ENCODE measurements at regions not wholly inside any gene's neighbourhood (a gene's known extent, or its start where the extent isn't known, plus 50 kb on each side); places are given as distances from the start of the nearest gene placed in this dataset.

DNA sequence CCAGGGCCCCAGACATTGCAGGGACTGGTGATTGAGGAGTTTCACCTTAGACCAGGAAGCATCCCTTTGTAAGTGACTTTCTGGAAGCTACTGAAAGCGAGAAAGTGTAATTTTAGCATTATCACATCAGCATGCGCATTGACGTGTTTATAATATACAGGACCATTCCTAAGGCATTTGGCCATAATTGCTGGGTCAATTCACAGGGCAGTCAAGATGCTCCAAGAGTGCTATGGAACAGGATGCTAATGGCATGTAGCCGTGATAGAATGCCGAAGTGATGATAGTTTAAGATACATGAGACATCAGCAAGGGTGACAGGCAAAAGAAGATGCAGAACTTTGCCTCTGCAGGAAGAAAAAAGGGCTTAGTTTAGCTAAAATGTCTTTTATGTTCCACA, 347.6 kb upstream of the NBEA start:
- H3K4me1 ChIP-seq (ENCODE audit: low read depth, poor library complexity, severe bottlenecking): no peaks in the 10 kb centered on the region
- H2AFZ ChIP-seq (ENCODE audit: low read depth): no peak overlapping the region
- TF ChIP-seq, protein P1, sequence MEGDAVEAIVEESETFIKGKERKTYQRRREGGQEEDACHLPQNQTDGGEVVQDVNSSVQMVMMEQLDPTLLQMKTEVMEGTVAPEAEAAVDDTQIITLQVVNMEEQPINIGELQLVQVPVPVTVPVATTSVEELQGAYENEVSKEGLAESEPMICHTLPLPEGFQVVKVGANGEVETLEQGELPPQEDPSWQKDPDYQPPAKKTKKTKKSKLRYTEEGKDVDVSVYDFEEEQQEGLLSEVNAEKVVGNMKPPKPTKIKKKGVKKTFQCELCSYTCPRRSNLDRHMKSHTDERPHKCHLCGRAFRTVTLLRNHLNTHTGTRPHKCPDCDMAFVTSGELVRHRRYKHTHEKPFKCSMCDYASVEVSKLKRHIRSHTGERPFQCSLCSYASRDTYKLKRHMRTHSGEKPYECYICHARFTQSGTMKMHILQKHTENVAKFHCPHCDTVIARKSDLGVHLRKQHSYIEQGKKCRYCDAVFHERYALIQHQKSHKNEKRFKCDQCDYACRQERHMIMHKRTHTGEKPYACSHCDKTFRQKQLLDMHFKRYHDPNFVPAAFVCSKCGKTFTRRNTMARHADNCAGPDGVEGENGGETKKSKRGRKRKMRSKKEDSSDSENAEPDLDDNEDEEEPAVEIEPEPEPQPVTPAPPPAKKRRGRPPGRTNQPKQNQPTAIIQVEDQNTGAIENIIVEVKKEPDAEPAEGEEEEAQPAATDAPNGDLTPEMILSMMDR (conservative IDR thresholded peaks at IDR 0.05; ENCODE audit: low read depth, low read length): no peak
- H3K4me2 ChIP-seq: no peak overlapping the region
- no peaks in the 10 kb centered on the region for H3K79me2 ChIP-seq (ENCODE audit: insufficient read depth, low read depth)
- no peak overlapping the region for H3K9ac ChIP-seq
- H3K36me3 ChIP-seq (ENCODE audit: insufficient read depth): no peaks in the 10 kb centered on the region
- H3K4me3 ChIP-seq (IDR thresholded peaks at IDR 0.05; ENCODE audit: insufficient read depth, low read depth, low read length): no peak overlapping the region
- no peak overlapping the region for H3K27ac ChIP-seq
- H3K27me3 ChIP-seq (ENCODE audit: insufficient read depth, low read depth): no peaks in the 10 kb centered on the region
- H4K20me1 ChIP-seq (ENCODE audit: insufficient read depth): no peaks in the 10 kb centered on the region

DNA sequence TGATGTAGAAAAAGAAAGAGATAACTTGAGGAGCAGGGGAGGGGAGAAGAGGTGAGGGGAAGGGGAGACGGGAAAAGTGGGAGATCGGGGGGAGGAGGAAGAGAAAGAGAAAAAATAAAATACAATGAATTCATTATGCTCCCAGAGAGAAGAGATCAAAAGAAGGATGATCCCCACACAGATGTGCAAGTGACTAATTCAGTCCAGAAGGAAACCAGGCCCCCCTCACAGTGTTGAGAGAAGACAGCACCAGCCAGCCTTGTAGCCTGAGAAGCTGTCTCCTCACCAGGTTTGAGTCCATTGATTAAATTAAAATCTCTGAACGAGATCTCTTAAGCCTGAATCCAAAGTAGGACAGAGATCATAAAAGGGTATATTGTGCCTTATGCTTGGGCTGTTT, 333.7 kb upstream of the NBEA start:
- Histone ChIP-seq H2AFZ (ENCODE audit: low read depth) (no peak overlapping the region), H4K20me1 (ENCODE audit: insufficient read depth) (no peaks in the 10 kb centered on the region), H3K79me2 (ENCODE audit: insufficient read depth, low read depth) (no peaks in the 10 kb centered on the region), H3K4me3 (IDR thresholded peaks at IDR 0.05; ENCODE audit: insufficient read depth, low read depth, low read length) (no peak overlapping the region), H3K9ac (no peak overlapping the region), H3K4me2 (no peak overlapping the region), H3K27me3 (ENCODE audit: insufficient read depth, low read depth) (no peaks in the 10 kb centered on the region), H3K27ac (no peak overlapping the region), H3K36me3 (ENCODE audit: insufficient read depth) (no peaks in the 10 kb centered on the region), H3K4me1 (ENCODE audit: low read depth, poor library complexity, severe bottlenecking) (no peaks in the 10 kb centered on the region)
- TF ChIP-seq, protein P1 (conservative IDR thresholded peaks at IDR 0.05; ENCODE audit: low read depth, low read length): no peak

GRCh38 chr13:34611671-34612070, 330.4 kb upstream of the NBEA start:
- H3K4me1 ChIP-seq (ENCODE audit: low read depth, poor library complexity, severe bottlenecking): no peaks in the 10 kb centered on the region
- no peak overlapping the region for H2AFZ ChIP-seq (ENCODE audit: low read depth)
- no peaks in the 10 kb centered on the region for H3K27me3 ChIP-seq (ENCODE audit: insufficient read depth, low read depth)
- no peak overlapping the region for H3K4me2 ChIP-seq
- H3K27ac ChIP-seq: no peak overlapping the region
- no peaks in the 10 kb centered on the region for H4K20me1 ChIP-seq (ENCODE audit: insufficient read depth)
- TF ChIP-seq, protein P1 (conservative IDR thresholded peaks at IDR 0.05; ENCODE audit: low read depth, low read length): no peak
- no peaks in the 10 kb centered on the region for H3K79me2 ChIP-seq (ENCODE audit: insufficient read depth, low read depth)
- H3K36me3 ChIP-seq (ENCODE audit: insufficient read depth): no peaks in the 10 kb centered on the region
- H3K4me3 ChIP-seq (IDR thresholded peaks at IDR 0.05; ENCODE audit: insufficient read depth, low read depth, low read length): no peak overlapping the region
- H3K9ac ChIP-seq: no peak overlapping the region

DNA sequence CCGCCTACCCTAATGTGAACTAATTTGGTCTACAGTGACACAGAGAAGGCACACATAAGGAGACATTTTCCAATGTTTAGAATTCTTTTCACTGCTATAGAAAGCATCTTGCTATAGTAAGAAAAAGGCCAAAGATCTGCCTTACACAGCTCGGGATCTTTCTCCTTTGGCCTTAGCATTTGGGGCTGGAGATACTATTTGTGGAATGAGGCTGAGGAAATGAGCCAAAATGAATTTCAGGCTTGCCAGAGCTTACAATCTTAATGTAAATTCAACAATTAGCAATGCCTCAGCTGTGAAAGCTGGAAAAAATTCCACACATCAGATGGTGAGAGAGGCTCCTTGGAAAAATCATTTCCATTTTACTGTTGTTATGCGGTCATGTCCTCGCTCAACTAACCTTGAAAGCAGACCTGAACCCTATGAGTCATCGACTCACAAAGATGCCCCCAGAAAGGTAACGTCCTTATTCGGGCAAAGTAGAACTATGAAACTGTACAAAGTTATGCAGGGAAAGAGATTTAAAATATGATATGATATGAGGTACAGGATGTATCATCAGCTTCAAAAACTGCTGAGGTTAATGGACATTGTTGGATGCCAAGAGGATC, 324.5 kb upstream of the NBEA start:
- no peaks in the 10 kb centered on the region for H3K4me1 ChIP-seq (ENCODE audit: low read depth, poor library complexity, severe bottlenecking)
- H3K79me2 ChIP-seq (ENCODE audit: insufficient read depth, low read depth): no peaks in the 10 kb centered on the region
- H3K27ac ChIP-seq: no peak overlapping the region
- no peaks in the 10 kb centered on the region for H3K36me3 ChIP-seq (ENCODE audit: insufficient read depth)
- H3K4me3 ChIP-seq (IDR thresholded peaks at IDR 0.05; ENCODE audit: insufficient read depth, low read depth, low read length): no peak overlapping the region
- no peak overlapping the region for H2AFZ ChIP-seq (ENCODE audit: low read depth)
- no peaks in the 10 kb centered on the region for H3K27me3 ChIP-seq (ENCODE audit: insufficient read depth, low read depth)
- TF ChIP-seq, protein P1 (conservative IDR thresholded peaks at IDR 0.05; ENCODE audit: low read depth, low read length): no peak
- no peaks in the 10 kb centered on the region for H4K20me1 ChIP-seq (ENCODE audit: insufficient read depth)
- H3K9ac ChIP-seq: no peak overlapping the region
- no peak overlapping the region for H3K4me2 ChIP-seq

Data from KMS-11 (cell line).